GM12874 (cell line): ENCODE measurements at regions not wholly inside any gene's neighbourhood (a gene's known extent, or its start where the extent isn't known, plus 50 kb on each side); places are given as distances from the start of the nearest gene placed in this dataset.
A peak's percentile ranks its signal among the peaks of the same experiment; 100 is the strongest.

Experiments
- CTCF ChIP-seq: IDR thresholded peaks from 2 replicates; pipeline ENCODE4 v1.5.1; 2011; ENCODE audit warnings: low read depth, mild to moderate bottlenecking, control low read depth, low read length, moderate library complexity; ENCODE audit not compliant: insufficient read depth

- TF ChIP-seq CTCF: no peak
These were observed 646.7 kb upstream of the SALL1 start for GRCh38 chr16:51797669-51798259.

- TF ChIP-seq CTCF: no peak
These were observed 628.2 kb upstream of the SALL1 start for GRCh38 chr16:51779240-51779639.

- no peak for TF ChIP-seq CTCF
These were observed 622.2 kb upstream of the SALL1 start for GRCh38 chr16:51773071-51773890.

- no peak for TF ChIP-seq CTCF
These were observed 615.7 kb upstream of the SALL1 start for GRCh38 chr16:51766739-51767138.

GRCh38 chr16:51763072-51763661 lies 612.1 kb upstream of the SALL1 start:
- TF ChIP-seq CTCF: no peak

- peak; percentile 90 for TF ChIP-seq CTCF
These were observed 611.3 kb upstream of the SALL1 start for GRCh38 chr16:51762081-51762996.

- no peak for TF ChIP-seq CTCF
These were observed 609.9 kb upstream of the SALL1 start for GRCh38 chr16:51761001-51761400.
